PC-9 (cell line): ENCODE measurements at regions not wholly inside any gene's neighbourhood (a gene's known extent, or its start where the extent isn't known, plus 50 kb on each side); places are given as distances from the start of the nearest gene placed in this dataset.

ENCODE experiments used
- BruUV-seq: library from RNA; stranded (reverse); fragments of 400-500 nt; replicated peaks from 2 replicates; lab custom pipeline; 2021; lab: Mats Ljungman, UMichigan
- CTCF ChIA-PET: fragments of 300-600 bp; sonication (Branson Sonifier 250); formaldehyde crosslinking; loops from one replicate; lab custom pipeline; 2022; ENCODE audit warnings: antibody characterized with exemption; lab: Charles Lee
- POLR2A ChIA-PET: fragments of 300-600 bp; sonication (Branson Sonifier 250); formaldehyde crosslinking; loops from one replicate; lab custom pipeline; 2022; ENCODE audit warnings: antibody characterized with exemption; ENCODE audit not compliant: unreplicated experiment; lab: Charles Lee
- DNase-seq, 2 experiments: peaks; one replicate each; pipeline versions ENCODE4 v3.0.0 to v3.0.0-alpha.2; 2015 to 2022; ENCODE audit warnings: mixed read lengths in 1 of 2
- H2AFZ ChIP-seq: fragments of 200-600 bp; sonication (generic); 2 replicates; pipeline ENCODE4 v1.8.1; 2017; ENCODE audit warnings: antibody characterized with exemption
- H3F3A ChIP-seq: fragments of 200-600 bp; sonication (generic); 2 replicates; pipeline ENCODE4 v1.8.1; 2017; ENCODE audit warnings: antibody characterized with exemption, mild to moderate bottlenecking, low read depth; ENCODE audit not compliant: insufficient read depth
- H3K27ac ChIP-seq: fragments of 200-600 bp; sonication (generic); 2 replicates; pipeline ENCODE4 v1.6.1; 2016; ENCODE audit warnings: mixed run types
- H3K27me3 ChIP-seq: fragments of 200-600 bp; sonication (generic); 2 replicates; pipeline ENCODE4 v1.6.1; 2016; ENCODE audit warnings: low read depth, mixed run types; ENCODE audit not compliant: insufficient read depth
- H3K36me3 ChIP-seq: fragments of 200-600 bp; sonication (generic); 2 replicates; pipeline ENCODE4 v1.6.1; 2016; ENCODE audit warnings: low read depth, mixed run types
- H3K4me1 ChIP-seq: fragments of 200-600 bp; sonication (generic); replicated peaks from 2 replicates; pipeline ENCODE4 v1.6.1; 2016; ENCODE audit warnings: mixed run types; ENCODE audit not compliant: insufficient read depth
- H3K4me2 ChIP-seq: fragments of 200-600 bp; sonication (generic); 2 replicates; pipeline ENCODE4 v1.6.1; 2017; ENCODE audit warnings: mixed run types
- H3K4me3 ChIP-seq: fragments of 200-600 bp; sonication (generic); 2 replicates; pipeline ENCODE4 v1.6.1; 2016; ENCODE audit warnings: mixed run types
- H3K79me2 ChIP-seq: fragments of 200-600 bp; sonication (generic); 2 replicates; pipeline ENCODE4 v1.6.1; 2017; ENCODE audit warnings: low read depth, mixed run types
- H3K9me2 ChIP-seq: fragments of 200-600 bp; sonication (generic); 2 replicates; pipeline ENCODE4 v1.8.1; 2017; ENCODE audit warnings: mild to moderate bottlenecking; ENCODE audit not compliant: insufficient read depth
- H3K9me3 ChIP-seq: fragments of 200-600 bp; sonication (generic); 2 replicates; pipeline ENCODE4 v1.8.1; 2016; ENCODE audit warnings: low read depth; ENCODE audit not compliant: insufficient read depth
- H4K20me1 ChIP-seq: fragments of 200-600 bp; sonication (generic); 2 replicates; pipeline ENCODE4 v1.8.1; 2017; ENCODE audit not compliant: insufficient read depth
- CTCF ChIP-seq: fragments of 200-600 bp; sonication (generic); conservative IDR thresholded peaks from 2 replicates; pipeline ENCODE4 v1.6.1; 2017; ENCODE audit warnings: mixed run types, antibody characterized with exemption, mild to moderate bottlenecking, moderate library complexity
- EZH2 ChIP-seq: fragments of 200-600 bp; sonication (generic); IDR thresholded peaks from 2 replicates; pipeline ENCODE4 v1.8.0; 2017; ENCODE audit warnings: antibody characterized with exemption, low read depth
- intact Hi-C: fragments of 100-400 bp; cut with micrococcal nuclease; formaldehyde crosslinking; loops from one replicate; pipeline ENCODE4 v1.10.0; 2022; ENCODE audit not compliant: unreplicated experiment

- CTCF ChIA-PET: no interaction called here
- Histone ChIP-seq H3F3A (no peaks in the 10 kb centered on the region), H2AFZ (no peak overlapping the region), H3K9me3 (no peaks in the 10 kb centered on the region), H3K4me1 (no peaks in the 10 kb centered on the region), H3K27me3 (no peaks in the 10 kb centered on the region), H3K9me2 (no peaks in the 10 kb centered on the region), H3K79me2 (no peaks in the 10 kb centered on the region), H3K27ac (no peak overlapping the region), H3K4me2 (no peak overlapping the region), H3K4me3 (no peak overlapping the region), H4K20me1 (no peaks in the 10 kb centered on the region), H3K36me3 (no peaks in the 10 kb centered on the region)
- intact Hi-C loops: no loop called here
- no TSS peak for BruUV-seq
- TF ChIP-seq EZH2: no peak
- no peak for TF ChIP-seq CTCF
- POLR2A ChIA-PET: no interaction called here
- no peak for DNase-seq
Measured at GRCh38 chr13:39244561-39245230, 206.4 kb downstream of the NHLRC3 start.

GRCh38 chr13:39245688-39246087, 207.4 kb downstream of the NHLRC3 start:
- H3K36me3 ChIP-seq: no peaks in the 10 kb centered on the region
- no TSS peak for BruUV-seq
- no peaks in the 10 kb centered on the region for H3K79me2 ChIP-seq
- no peak overlapping the region for H3K4me3 ChIP-seq
- TF ChIP-seq EZH2: no peak
- no peak for TF ChIP-seq CTCF
- H3K4me2 ChIP-seq: no peak overlapping the region
- no peak for DNase-seq
- no peaks in the 10 kb centered on the region for H3K9me2 ChIP-seq
- H3K27me3 ChIP-seq: no peaks in the 10 kb centered on the region
- no peaks in the 10 kb centered on the region for H3F3A ChIP-seq
- ChIA-PET POLR2A (no interaction called here), CTCF (no interaction called here)
- no peaks in the 10 kb centered on the region for H3K4me1 ChIP-seq
- intact Hi-C loops: no loop called here
- no peaks in the 10 kb centered on the region for H3K9me3 ChIP-seq
- no peak overlapping the region for H2AFZ ChIP-seq
- H4K20me1 ChIP-seq: no peaks in the 10 kb centered on the region
- H3K27ac ChIP-seq: no peak overlapping the region

- no peak for TF ChIP-seq EZH2
- TF ChIP-seq CTCF: no peak
- CTCF ChIA-PET: no interaction called here
Measured at GRCh38 chr13:39249982-39250381, 211.7 kb downstream of the NHLRC3 start.

More at GRCh38 chr13:39249982-39250381, 211.7 kb downstream of the NHLRC3 start:
- H3K4me2 ChIP-seq: no peak overlapping the region
- no peaks in the 10 kb centered on the region for H3K9me2 ChIP-seq
- no peak overlapping the region for H3K4me3 ChIP-seq
- no peaks in the 10 kb centered on the region for H3K36me3 ChIP-seq
- BruUV-seq: no TSS peak
- H3K27ac ChIP-seq: no peak overlapping the region
- H3K9me3 ChIP-seq: no peaks in the 10 kb centered on the region
- intact Hi-C loops: no loop called here
- H2AFZ ChIP-seq: no peak overlapping the region
- no peaks in the 10 kb centered on the region for H4K20me1 ChIP-seq
- no peaks in the 10 kb centered on the region for H3K27me3 ChIP-seq
- H3F3A ChIP-seq: no peaks in the 10 kb centered on the region
- POLR2A ChIA-PET: no interaction called here
- H3K4me1 ChIP-seq: no peaks in the 10 kb centered on the region
- no peaks in the 10 kb centered on the region for H3K79me2 ChIP-seq
- DNase-seq: no peak
